MCF 10A (cell line): ENCODE measurements at regions not wholly inside any gene's neighbourhood (a gene's known extent, or its start where the extent isn't known, plus 50 kb on each side); places are given as distances from the start of the nearest gene placed in this dataset.

Experiments used
- BruUV-seq: library from RNA; stranded (reverse); fragments of 400-500 nt; replicated peaks from 2 replicates; lab custom pipeline; 2021; lab: Mats Ljungman, UMichigan
- CTCF ChIA-PET: fragments of 300-600 bp; sonication (Branson Sonifier 250); formaldehyde crosslinking; extraction: SDS; loops from one replicate; lab custom pipeline; 2021; ENCODE audit warnings: antibody characterized with exemption, inconsistent platforms; lab: Yijun Ruan, JAX
- POLR2A ChIA-PET: fragments of 300-600, 350-650 bp; sonication (Branson Sonifier 250); formaldehyde crosslinking; extraction: SDS; loops from one replicate; lab custom pipeline; 2020; ENCODE audit warnings: antibody characterized with exemption, inconsistent platforms; lab: Yijun Ruan, JAX
- DNase-seq: peaks from one replicate; pipeline ENCODE4 v3.0.0-alpha.2; 2018; ENCODE audit not compliant: unreplicated experiment
- H3K27ac Mint-ChIP-seq: one replicate; pipeline ENCODE4 v1.8.0; 2022; ENCODE audit warnings: mild to moderate bottlenecking, low read depth, mixed read lengths; ENCODE audit not compliant: unreplicated experiment
- H3K27me3 Mint-ChIP-seq: one replicate; pipeline ENCODE4 v1.8.0; 2022; ENCODE audit warnings: mixed read lengths; ENCODE audit not compliant: insufficient read depth, unreplicated experiment
- H3K36me3 Mint-ChIP-seq: one replicate; pipeline ENCODE4 v1.8.0; 2022; ENCODE audit warnings: mild to moderate bottlenecking, moderate library complexity, mixed read lengths; ENCODE audit not compliant: insufficient read depth, unreplicated experiment
- H3K4me1 Mint-ChIP-seq: one replicate; pipeline ENCODE4 v1.8.0; 2022; ENCODE audit warnings: mixed read lengths; ENCODE audit not compliant: insufficient read depth, unreplicated experiment
- H3K4me3 Mint-ChIP-seq: one replicate; pipeline ENCODE4 v1.8.0; 2022; ENCODE audit warnings: mild to moderate bottlenecking, moderate library complexity, mixed read lengths; ENCODE audit not compliant: unreplicated experiment
- H3K9me3 Mint-ChIP-seq: one replicate; pipeline ENCODE4 v1.8.0; 2022; ENCODE audit warnings: mixed read lengths; ENCODE audit not compliant: unreplicated experiment
- CTCF ChIP-seq: fragments of 200-600 bp; IDR thresholded peaks from one replicate; pipeline ENCODE4 v1.8.0; 2022; ENCODE audit warnings: antibody characterized with exemption, mild to moderate bottlenecking; ENCODE audit not compliant: unreplicated experiment
- intact Hi-C: fragments of 100-400 bp; cut with micrococcal nuclease; formaldehyde crosslinking; loops from 2 replicates; pipeline ENCODE4 v1.14.1; 2022

DNA sequence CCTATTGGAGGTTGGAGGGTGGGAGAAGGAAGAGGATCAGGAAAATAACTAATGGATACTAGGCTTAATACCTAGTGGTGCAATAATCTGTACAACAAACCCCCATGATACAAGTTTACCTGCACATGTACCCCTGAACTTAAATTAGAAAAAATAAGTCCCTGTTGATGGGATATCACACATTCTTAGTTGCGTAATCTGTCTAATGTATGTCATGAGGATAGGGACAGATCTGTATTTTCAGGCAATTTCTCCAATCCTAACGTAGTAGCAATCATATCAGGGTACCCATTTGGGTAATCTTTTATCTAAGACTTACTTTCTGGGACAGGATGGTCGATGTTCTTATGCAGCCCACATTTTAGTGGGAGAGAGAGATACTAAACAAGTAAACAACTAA, 239.1 kb upstream of the AZI2 start:
- H3K9me3 Mint-ChIP-seq: no peaks in the 10 kb centered on the region
- no TSS peak for BruUV-seq
- TF ChIP-seq CTCF: no peak
- intact Hi-C loops: no loop called here
- H3K27me3 Mint-ChIP-seq: no peaks in the 10 kb centered on the region
- POLR2A ChIA-PET: no interaction called here
- H3K27ac Mint-ChIP-seq: no peak overlapping the region
- peaks cover 17% of the 10 kb centered on the region for H3K4me1 Mint-ChIP-seq
- no peaks in the 10 kb centered on the region for H3K36me3 Mint-ChIP-seq
- CTCF ChIA-PET: interaction anchor here (0.6 kb wide), 1 partner anchor 122 kb away, joined by 3 read pairs; no protein-coding TSS in a partner anchor
- H3K4me3 Mint-ChIP-seq: no peak overlapping the region
- DNase-seq: no peak

DNA sequence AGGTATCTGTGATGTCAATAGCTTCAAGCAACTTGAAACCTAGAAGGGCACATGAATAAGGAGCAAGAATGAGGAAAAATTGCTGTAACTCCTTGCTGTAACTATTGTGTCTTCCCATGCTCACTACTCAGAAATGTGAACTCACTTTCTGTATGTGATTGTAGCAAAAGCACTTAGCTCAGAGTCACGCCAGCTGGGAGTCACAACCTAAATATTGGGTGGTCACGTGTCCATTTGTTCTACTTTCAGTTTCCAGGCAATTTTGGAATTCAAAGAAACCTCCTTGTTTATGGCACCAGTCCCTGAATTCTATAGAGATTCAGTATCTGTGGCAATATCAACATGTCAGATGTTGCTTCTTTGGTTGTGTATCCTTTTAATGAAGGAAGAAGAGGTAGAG, 241.6 kb upstream of the AZI2 start:
- intact Hi-C loops: no loop called here
- ChIA-PET POLR2A (interaction anchor here (0.9 to 1.0 kb wide), 2 partner anchors 109 to 241 kb away, joined by 3 read pairs; partner anchors contain the start of genes AZI2 and ZCWPW2), CTCF (interaction anchor here (0.8 to 1.0 kb wide), 2 partner anchors 82 to 137 kb away, joined by 3 to 5 read pairs; no protein-coding TSS in a partner anchor)
- DNase-seq: peak; percentile 30
- H3K27me3 Mint-ChIP-seq: no peaks in the 10 kb centered on the region
- no peaks in the 10 kb centered on the region for H3K36me3 Mint-ChIP-seq
- peak overlapping the region; percentile 39 for H3K4me3 Mint-ChIP-seq
- no peaks in the 10 kb centered on the region for H3K9me3 Mint-ChIP-seq
- TF ChIP-seq CTCF: no peak
- BruUV-seq: no TSS peak
- peak overlapping the region; percentile 46 for H3K27ac Mint-ChIP-seq
- peaks cover 17% of the 10 kb centered on the region for H3K4me1 Mint-ChIP-seq

DNA sequence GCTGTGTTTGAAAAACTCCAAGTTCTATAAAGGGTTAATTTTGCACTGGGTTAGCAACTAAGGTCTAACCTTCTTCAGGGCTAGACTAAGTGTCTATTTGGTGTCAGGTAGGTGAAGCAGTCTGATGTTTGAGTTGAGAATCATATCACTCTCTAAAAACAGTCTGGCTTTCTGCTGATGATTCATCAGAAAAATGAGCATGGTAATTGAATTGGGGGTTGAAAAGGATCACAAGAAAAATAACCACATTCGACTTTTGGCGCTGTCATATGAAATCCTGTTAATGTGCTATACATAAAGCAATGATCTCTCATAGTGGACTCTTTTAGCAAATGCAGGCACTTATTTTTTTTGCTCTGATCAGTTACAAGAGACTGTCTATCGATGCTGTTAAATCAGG, 242.2 kb upstream of the AZI2 start:
- Mint-ChIP-seq H3K4me3 (no peak overlapping the region), H3K27me3 (no peaks in the 10 kb centered on the region), H3K4me1 (peaks cover 17% of the 10 kb centered on the region), H3K9me3 (no peaks in the 10 kb centered on the region), H3K27ac (peak overlapping the region; percentile 46), H3K36me3 (no peaks in the 10 kb centered on the region)
- ChIA-PET POLR2A (interaction anchor here (0.9 to 1.0 kb wide), 2 partner anchors 108 to 242 kb away, joined by 3 read pairs; partner anchors contain the start of genes AZI2 and ZCWPW2), CTCF (interaction anchor here (0.8 to 1.0 kb wide), 2 partner anchors 83 to 136 kb away, joined by 3 to 5 read pairs; no protein-coding TSS in a partner anchor)
- peak; percentile 5 for DNase-seq
- no peak for TF ChIP-seq CTCF
- BruUV-seq: no TSS peak
- intact Hi-C loops: no loop called here

- Mint-ChIP-seq H3K9me3 (no peaks in the 10 kb centered on the region), H3K36me3 (no peaks in the 10 kb centered on the region), H3K27me3 (no peaks in the 10 kb centered on the region), H3K4me1 (peaks cover 20% of the 10 kb centered on the region), H3K27ac (no peak overlapping the region), H3K4me3 (no peak overlapping the region)
- CTCF ChIA-PET: interaction anchor here (0.6 kb wide), 2 partner anchors 19 to 145 kb away, joined by 3 to 4 read pairs; no protein-coding TSS in a partner anchor
- no TSS peak for BruUV-seq
- no peak for DNase-seq
- intact Hi-C loops: no loop called here
- no peak for TF ChIP-seq CTCF
- POLR2A ChIA-PET: no interaction called here
Measured at GRCh38 chr3:28595372-28595771, 246.7 kb upstream of the AZI2 start.
